GM23338 (cell line): ENCODE measurements at regions not wholly inside any gene's neighbourhood (a gene's known extent, or its start where the extent isn't known, plus 50 kb on each side); places are given as distances from the start of the nearest gene placed in this dataset.

Source experiments
- CREB1 ChIP-seq: fragments of 250-450 bp; sonication (Bioruptor Pico); IDR thresholded peaks from 2 replicates; pipeline ENCODE4 v1.5.0; 2020; ENCODE audit warnings: low read depth, mild to moderate bottlenecking, moderate library complexity
- CTCF ChIP-seq, 2 experiments: fragments of 200-600 bp in 1 of 2; sonication (generic) in 1 of 2; conservative IDR thresholded peaks; 2 replicates each; pipeline versions ENCODE4 v1.5.1 to v1.6.1; 2016 to 2017; ENCODE audit warnings: antibody characterized with exemption in 2 of 2, low read depth in 2 of 2, mild to moderate bottlenecking in 2 of 2, moderate library complexity in 1 of 2
- EZH2phosphoT487 ChIP-seq: fragments of 200-600 bp; sonication (generic); IDR thresholded peaks from one replicate; pipeline ENCODE4 v1.8.1; 2018; ENCODE audit warnings: antibody characterized with exemption; ENCODE audit not compliant: unreplicated experiment
- JUNB ChIP-seq: IDR thresholded peaks from one replicate; pipeline ENCODE4 v1.6.1; 2016; ENCODE audit warnings: antibody characterized with exemption; ENCODE audit not compliant: unreplicated experiment
- NANOG ChIP-seq: IDR thresholded peaks from 2 replicates; pipeline ENCODE4 v1.6.1; 2016; ENCODE audit warnings: antibody characterized with exemption, borderline replicate concordance
- TF ChIP-seq, protein P1 (sequence below): IDR thresholded peaks from one replicate; pipeline ENCODE4 v1.6.1; 2018; ENCODE audit warnings: antibody characterized with exemption; ENCODE audit not compliant: unreplicated experiment

DNA sequence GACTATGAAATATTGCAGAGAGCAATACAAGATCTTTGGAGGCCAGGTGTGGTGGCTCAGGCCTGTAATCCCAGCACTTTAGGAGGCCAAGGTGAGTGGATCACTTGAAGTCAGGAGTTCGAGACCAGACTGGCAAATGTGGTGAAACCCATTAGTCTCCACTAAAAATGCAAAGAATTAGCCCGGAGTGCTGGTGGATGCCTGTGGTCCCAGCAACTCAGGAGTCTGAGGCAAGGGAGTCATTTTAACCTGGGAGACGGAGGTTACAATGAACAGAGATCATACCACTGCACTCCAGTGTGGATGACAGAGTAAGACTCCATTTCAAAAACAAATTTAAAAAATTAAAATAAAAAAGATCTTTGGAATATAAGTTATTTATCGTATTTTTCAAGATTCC lies 76.6 kb downstream of the PRKAB2 start:
- TF ChIP-seq JUNB = no peak
- no peak for TF ChIP-seq CREB1 (CRISPR knock-in tag)
- TF ChIP-seq CTCF (conservative IDR thresholded peaks at IDR 0.05; ENCODE audit: low read depth in 2 of 2) = no peak
- no peak for TF ChIP-seq EZH2phosphoT487
- TF ChIP-seq, protein P1, sequence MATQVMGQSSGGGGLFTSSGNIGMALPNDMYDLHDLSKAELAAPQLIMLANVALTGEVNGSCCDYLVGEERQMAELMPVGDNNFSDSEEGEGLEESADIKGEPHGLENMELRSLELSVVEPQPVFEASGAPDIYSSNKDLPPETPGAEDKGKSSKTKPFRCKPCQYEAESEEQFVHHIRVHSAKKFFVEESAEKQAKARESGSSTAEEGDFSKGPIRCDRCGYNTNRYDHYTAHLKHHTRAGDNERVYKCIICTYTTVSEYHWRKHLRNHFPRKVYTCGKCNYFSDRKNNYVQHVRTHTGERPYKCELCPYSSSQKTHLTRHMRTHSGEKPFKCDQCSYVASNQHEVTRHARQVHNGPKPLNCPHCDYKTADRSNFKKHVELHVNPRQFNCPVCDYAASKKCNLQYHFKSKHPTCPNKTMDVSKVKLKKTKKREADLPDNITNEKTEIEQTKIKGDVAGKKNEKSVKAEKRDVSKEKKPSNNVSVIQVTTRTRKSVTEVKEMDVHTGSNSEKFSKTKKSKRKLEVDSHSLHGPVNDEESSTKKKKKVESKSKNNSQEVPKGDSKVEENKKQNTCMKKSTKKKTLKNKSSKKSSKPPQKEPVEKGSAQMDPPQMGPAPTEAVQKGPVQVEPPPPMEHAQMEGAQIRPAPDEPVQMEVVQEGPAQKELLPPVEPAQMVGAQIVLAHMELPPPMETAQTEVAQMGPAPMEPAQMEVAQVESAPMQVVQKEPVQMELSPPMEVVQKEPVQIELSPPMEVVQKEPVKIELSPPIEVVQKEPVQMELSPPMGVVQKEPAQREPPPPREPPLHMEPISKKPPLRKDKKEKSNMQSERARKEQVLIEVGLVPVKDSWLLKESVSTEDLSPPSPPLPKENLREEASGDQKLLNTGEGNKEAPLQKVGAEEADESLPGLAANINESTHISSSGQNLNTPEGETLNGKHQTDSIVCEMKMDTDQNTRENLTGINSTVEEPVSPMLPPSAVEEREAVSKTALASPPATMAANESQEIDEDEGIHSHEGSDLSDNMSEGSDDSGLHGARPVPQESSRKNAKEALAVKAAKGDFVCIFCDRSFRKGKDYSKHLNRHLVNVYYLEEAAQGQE = no peak
- TF ChIP-seq NANOG = no peak
